Mammary epithelial cell (primary cell): ENCODE measurements at regions not wholly inside any gene's neighbourhood (a gene's known extent, or its start where the extent isn't known, plus 50 kb on each side); places are given as distances from the start of the nearest gene placed in this dataset.
"Not testable (repeated sequence)": the region's sequence is repeated elsewhere in the genome, so short reads cannot be mapped to it uniquely, and the experiment has no call there.

Source experiments
- CTCF ChIP-seq, 2 donors: IDR thresholded peaks in 1 of 2; conservative IDR thresholded peaks in 1 of 2; 2 replicates each; pipeline ENCODE4 v1.5.1; 2011 to 2012; ENCODE audit warnings: inconsistent platforms in 2 of 2, low read length in 2 of 2, mild to moderate bottlenecking in 2 of 2, control low read depth in 1 of 2, low read depth in 1 of 2; ENCODE audit not compliant: insufficient read depth in 1 of 2; ENCODE audit errors: extremely low read depth in 1 of 2
- EZH2 ChIP-seq: IDR thresholded peaks from 2 replicates; pipeline ENCODE4 v1.6.1; 2012; ENCODE audit warnings: low read length, inconsistent platforms, borderline replicate concordance

GRCh38 chr10:5289228-5289627, 75.5 kb upstream of the UCN3 start:
- TF ChIP-seq EZH2; CTCF (conservative IDR thresholded peaks at IDR 0.05 in 1 of 2, IDR thresholded peaks at IDR 0.05 in 1 of 2; ENCODE audit: extremely low read depth in 1 of 2, insufficient read depth in 1 of 2, low read depth in 1 of 2, low read length in 2 of 2): not testable (repeated sequence)
